Fibroblast of mammary gland (primary cell): ENCODE measurements at regions not wholly inside any gene's neighbourhood (a gene's known extent, or its start where the extent isn't known, plus 50 kb on each side); places are given as distances from the start of the nearest gene placed in this dataset.

Source experiments
- DNase-seq: peaks from one replicate; pipeline ENCODE4 v3.0.0-alpha.2; 2010; ENCODE audit warnings: low read depth
- H3K4me3 ChIP-seq: 2 replicates; pipeline ENCODE4 v1.5.1; 2011; ENCODE audit warnings: low read depth, mild to moderate bottlenecking, low read length, moderate library complexity; ENCODE audit not compliant: control insufficient read depth
- TF ChIP-seq, protein P1 (sequence below): conservative IDR thresholded peaks from 2 replicates; pipeline ENCODE4 v1.5.1; 2011; ENCODE audit warnings: low read depth, low read length, inconsistent platforms; ENCODE audit not compliant: control insufficient read depth, insufficient read depth

- peak; percentile 49 for DNase-seq
- no peak overlapping the region for H3K4me3 ChIP-seq
- TF ChIP-seq, protein P1, sequence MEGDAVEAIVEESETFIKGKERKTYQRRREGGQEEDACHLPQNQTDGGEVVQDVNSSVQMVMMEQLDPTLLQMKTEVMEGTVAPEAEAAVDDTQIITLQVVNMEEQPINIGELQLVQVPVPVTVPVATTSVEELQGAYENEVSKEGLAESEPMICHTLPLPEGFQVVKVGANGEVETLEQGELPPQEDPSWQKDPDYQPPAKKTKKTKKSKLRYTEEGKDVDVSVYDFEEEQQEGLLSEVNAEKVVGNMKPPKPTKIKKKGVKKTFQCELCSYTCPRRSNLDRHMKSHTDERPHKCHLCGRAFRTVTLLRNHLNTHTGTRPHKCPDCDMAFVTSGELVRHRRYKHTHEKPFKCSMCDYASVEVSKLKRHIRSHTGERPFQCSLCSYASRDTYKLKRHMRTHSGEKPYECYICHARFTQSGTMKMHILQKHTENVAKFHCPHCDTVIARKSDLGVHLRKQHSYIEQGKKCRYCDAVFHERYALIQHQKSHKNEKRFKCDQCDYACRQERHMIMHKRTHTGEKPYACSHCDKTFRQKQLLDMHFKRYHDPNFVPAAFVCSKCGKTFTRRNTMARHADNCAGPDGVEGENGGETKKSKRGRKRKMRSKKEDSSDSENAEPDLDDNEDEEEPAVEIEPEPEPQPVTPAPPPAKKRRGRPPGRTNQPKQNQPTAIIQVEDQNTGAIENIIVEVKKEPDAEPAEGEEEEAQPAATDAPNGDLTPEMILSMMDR = no peak
Measured at GRCh38 chr7:17486835-17487234, 188.4 kb downstream of the AHR start.

- H3K4me3 ChIP-seq = no peak overlapping the region
- no peak for DNase-seq
- TF ChIP-seq, protein P1 = no peak
Measured at GRCh38 chr7:17487343-17487742, 188.9 kb downstream of the AHR start.

DNA sequence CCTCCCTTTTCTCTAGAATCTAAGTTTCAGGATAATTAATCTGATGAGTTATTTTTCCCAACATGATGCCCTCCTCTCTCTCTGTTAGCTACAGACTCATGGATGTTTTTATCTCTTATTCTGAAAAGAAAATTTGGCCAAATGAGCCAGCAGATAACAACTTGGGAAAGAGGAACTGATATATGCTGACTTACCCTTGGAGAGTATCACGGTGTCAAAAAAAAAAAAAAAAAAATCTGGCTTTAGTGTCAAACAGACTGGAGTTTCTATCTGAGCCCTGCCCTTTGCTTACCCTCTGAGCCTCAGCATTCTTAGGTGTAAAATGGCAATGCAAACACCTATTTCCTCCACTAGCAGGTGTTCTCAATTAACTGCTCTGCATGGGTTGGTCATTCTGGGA lies 190.4 kb downstream of the AHR start:
- TF ChIP-seq, protein P1 = no peak
- H3K4me3 ChIP-seq = no peak overlapping the region
- no peak for DNase-seq

DNA sequence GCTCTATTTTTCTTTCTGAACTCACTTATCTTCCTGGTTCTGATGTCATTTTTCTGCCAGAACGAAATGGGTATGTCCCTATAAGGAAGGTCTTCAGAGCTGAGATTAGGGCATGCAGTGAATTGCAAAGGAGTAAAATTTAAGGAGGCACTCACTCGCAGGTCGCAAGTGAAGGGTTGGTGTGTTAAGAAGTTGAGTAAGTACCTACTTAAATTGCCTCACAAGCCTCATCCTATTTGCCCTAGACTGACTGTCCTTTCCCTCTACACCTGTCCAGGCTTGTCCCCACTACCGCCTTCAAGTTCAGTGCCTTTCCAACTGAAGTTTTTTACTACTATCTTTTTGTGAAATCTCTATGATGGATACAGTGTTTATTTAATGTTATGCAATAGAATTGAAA lies 191.5 kb downstream of the AHR start:
- no peak overlapping the region for H3K4me3 ChIP-seq
- TF ChIP-seq, protein P1 = no peak
- DNase-seq = no peak

- no peak for DNase-seq
- TF ChIP-seq, protein P1 = no peak
- H3K4me3 ChIP-seq = no peak overlapping the region
Measured at GRCh38 chr7:17490825-17491224, 192.4 kb downstream of the AHR start.

DNA sequence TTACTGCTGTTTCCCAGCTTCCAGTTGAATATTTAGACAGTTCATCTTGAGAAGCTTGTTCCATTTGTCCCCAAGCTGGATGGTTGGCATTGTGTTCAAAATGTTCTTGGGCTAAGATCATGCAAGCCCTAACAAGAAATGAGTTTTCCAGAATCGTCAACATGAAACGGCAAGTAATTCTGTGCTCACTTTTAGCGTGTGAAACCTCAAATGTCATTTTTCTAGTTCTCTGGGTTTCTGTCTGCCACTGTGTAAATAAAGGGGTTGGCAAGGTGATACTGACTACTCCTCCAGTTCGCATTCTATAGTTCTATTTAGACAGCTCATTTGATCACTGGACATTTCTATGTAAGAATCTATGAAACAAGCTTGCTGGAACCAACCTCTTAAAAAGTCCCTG lies 194.0 kb downstream of the AHR start:
- TF ChIP-seq, protein P1 = no peak
- no peak for DNase-seq
- H3K4me3 ChIP-seq = no peak overlapping the region

DNA sequence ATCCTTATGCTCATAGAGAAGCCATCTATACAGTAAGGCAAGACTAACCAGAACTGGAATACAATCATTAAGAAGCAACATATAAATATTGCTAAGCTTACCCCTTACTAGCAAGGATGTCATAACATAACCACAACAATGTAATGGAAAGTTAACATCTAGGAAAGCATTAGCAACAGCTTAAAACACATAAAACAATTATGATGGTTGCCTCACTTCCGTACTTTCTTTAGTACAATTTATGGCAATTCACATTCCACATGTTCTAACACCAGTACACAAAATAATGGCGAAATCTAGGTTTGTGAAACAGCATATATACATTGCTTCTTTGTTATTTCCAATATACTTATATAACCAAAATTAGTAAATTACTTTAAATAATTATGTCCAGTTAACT lies 195.0 kb downstream of the AHR start:
- no peak overlapping the region for H3K4me3 ChIP-seq
- TF ChIP-seq, protein P1 = no peak
- DNase-seq = peak; percentile 9
